ENCODE measurements at regions not wholly inside any gene's neighbourhood (a gene's known extent, or its start where the extent isn't known, plus 50 kb on each side); places are given as distances from the start of the nearest gene placed in this dataset.

DNA sequence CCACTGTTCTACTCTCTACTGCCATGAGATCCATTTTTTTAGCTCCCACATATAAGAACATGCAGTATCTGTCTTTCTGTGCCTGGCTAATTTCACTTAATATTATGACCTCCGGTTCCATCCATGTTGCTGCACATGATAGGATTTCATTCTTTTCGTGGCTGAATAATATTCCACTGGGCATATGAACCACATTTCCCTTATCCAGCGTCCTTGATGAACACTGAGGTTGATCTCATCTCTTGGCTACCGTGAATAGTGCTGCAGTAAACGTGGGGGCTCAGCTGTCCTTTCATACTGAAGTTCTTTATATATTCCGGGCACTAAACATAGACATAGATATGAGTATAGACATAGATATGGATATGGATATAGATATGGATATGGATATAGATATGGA lies 109.3 kb upstream of the TNRC6C start:
- no peaks in the 10 kb centered on the region for H3K9me3 ChIP-seq (ENCODE audit: control insufficient read depth, insufficient read depth, low read length)
- H3K9me2 ChIP-seq (replicated peaks; ENCODE audit: control insufficient read depth, low read length): no peaks in the 10 kb centered on the region
- H3K27me3 ChIP-seq (ENCODE audit: control insufficient read depth, low read length): no peaks in the 10 kb centered on the region
- no peaks in the 10 kb centered on the region for H4K20me1 ChIP-seq (ENCODE audit: control insufficient read depth, insufficient read depth, low read depth, low read length)
- H3K27ac ChIP-seq (ENCODE audit: low read depth, low read length): no peak overlapping the region
- H3K4me1 ChIP-seq (ENCODE audit: control insufficient read depth, low read length): peaks cover 25% of the 10 kb centered on the region
- no peaks in the 10 kb centered on the region for H3K79me2 ChIP-seq (ENCODE audit: control insufficient read depth, low read length)
- no peak overlapping the region for H3K4me3 ChIP-seq (ENCODE audit: low read length)
- TF ChIP-seq, protein P1, sequence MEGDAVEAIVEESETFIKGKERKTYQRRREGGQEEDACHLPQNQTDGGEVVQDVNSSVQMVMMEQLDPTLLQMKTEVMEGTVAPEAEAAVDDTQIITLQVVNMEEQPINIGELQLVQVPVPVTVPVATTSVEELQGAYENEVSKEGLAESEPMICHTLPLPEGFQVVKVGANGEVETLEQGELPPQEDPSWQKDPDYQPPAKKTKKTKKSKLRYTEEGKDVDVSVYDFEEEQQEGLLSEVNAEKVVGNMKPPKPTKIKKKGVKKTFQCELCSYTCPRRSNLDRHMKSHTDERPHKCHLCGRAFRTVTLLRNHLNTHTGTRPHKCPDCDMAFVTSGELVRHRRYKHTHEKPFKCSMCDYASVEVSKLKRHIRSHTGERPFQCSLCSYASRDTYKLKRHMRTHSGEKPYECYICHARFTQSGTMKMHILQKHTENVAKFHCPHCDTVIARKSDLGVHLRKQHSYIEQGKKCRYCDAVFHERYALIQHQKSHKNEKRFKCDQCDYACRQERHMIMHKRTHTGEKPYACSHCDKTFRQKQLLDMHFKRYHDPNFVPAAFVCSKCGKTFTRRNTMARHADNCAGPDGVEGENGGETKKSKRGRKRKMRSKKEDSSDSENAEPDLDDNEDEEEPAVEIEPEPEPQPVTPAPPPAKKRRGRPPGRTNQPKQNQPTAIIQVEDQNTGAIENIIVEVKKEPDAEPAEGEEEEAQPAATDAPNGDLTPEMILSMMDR (IDR thresholded peaks at IDR 0.05; ENCODE audit: low read depth, low read length, poor library complexity, severe bottlenecking): no peak
- no peak for TF ChIP-seq EZH2phosphoT487 (IDR thresholded peaks at IDR 0.05; ENCODE audit: borderline replicate concordance, low read length)
- no peaks in the 10 kb centered on the region for H3K36me3 ChIP-seq (ENCODE audit: control insufficient read depth, low read length)
- H3F3A ChIP-seq (ENCODE audit: control insufficient read depth, insufficient read depth): no peaks in the 10 kb centered on the region
- no peak overlapping the region for H3K4me2 ChIP-seq (ENCODE audit: low read length)

DNA sequence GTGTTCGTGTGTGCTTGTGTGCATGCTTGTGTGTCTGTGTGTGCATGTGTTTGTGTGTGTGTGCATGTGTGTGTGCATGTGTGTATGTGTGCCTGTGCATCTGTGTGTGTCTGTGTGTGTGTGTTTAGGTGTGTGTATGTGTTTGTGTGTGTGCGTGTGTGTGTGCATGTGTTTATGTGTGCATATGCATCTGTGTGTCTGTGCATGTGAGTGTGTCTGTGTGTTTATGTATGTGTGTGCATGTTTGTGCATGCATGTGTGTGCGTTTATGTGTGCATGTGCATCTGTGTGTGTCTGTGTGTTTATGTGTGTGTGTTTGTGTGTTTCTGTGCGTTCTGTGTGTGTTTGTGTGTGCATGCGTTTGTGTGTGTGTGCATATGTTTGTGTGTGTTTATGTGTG lies 106.6 kb upstream of the TNRC6C start:
- H3K9me3 ChIP-seq (ENCODE audit: control insufficient read depth, insufficient read depth, low read length): no peaks in the 10 kb centered on the region
- H3K4me3 ChIP-seq (ENCODE audit: low read length): no peak overlapping the region
- H3K4me1 ChIP-seq (ENCODE audit: control insufficient read depth, low read length): peaks cover 8% of the 10 kb centered on the region
- H4K20me1 ChIP-seq (ENCODE audit: control insufficient read depth, insufficient read depth, low read depth, low read length): no peaks in the 10 kb centered on the region
- H3K4me2 ChIP-seq (ENCODE audit: low read length): no peak overlapping the region
- no peaks in the 10 kb centered on the region for H3K79me2 ChIP-seq (ENCODE audit: control insufficient read depth, low read length)
- H3F3A ChIP-seq (ENCODE audit: control insufficient read depth, insufficient read depth): no peaks in the 10 kb centered on the region
- H3K27ac ChIP-seq (ENCODE audit: low read depth, low read length): no peak overlapping the region
- no peaks in the 10 kb centered on the region for H3K9me2 ChIP-seq (replicated peaks; ENCODE audit: control insufficient read depth, low read length)
- H3K27me3 ChIP-seq (ENCODE audit: control insufficient read depth, low read length): no peaks in the 10 kb centered on the region; the same call in 1 of the 2 replicates
- no peak for TF ChIP-seq EZH2phosphoT487 (IDR thresholded peaks at IDR 0.05; ENCODE audit: borderline replicate concordance, low read length)
- TF ChIP-seq, protein P1 (IDR thresholded peaks at IDR 0.05; ENCODE audit: low read depth, low read length, poor library complexity, severe bottlenecking): no peak
- no peaks in the 10 kb centered on the region for H3K36me3 ChIP-seq (ENCODE audit: control insufficient read depth, low read length)

DNA sequence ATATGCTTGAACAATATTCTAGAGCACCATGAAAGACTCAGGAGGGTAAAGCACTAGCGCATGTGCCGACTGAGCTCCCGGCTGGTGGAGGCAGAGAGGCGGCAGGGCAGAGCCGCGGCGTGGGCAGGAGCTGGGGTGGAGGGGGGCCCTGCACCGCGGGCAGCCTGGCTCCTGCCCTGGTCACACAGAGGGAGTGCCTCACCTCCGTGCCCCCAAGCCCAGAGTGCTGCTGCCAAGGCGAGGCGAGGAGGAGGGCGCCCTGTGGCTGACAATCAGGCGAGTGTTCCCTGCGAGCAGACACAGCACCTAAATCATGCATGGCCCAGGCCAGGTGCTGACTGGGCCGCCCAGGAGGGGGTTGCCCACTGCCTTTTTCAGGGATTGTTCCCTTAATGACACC lies 105.8 kb upstream of the TNRC6C start:
- Histone ChIP-seq H3K4me3 (ENCODE audit: low read length) (no peak overlapping the region), H3F3A (ENCODE audit: control insufficient read depth, insufficient read depth) (no peaks in the 10 kb centered on the region), H3K9me3 (ENCODE audit: control insufficient read depth, insufficient read depth, low read length) (no peaks in the 10 kb centered on the region), H3K27ac (ENCODE audit: low read depth, low read length) (no peak overlapping the region), H3K27me3 (ENCODE audit: control insufficient read depth, low read length) (peaks cover 6% of the 10 kb centered on the region; the same call in 1 of the 2 replicates), H3K9me2 (replicated peaks; ENCODE audit: control insufficient read depth, low read length) (no peaks in the 10 kb centered on the region), H3K4me2 (ENCODE audit: low read length) (no peak overlapping the region), H3K79me2 (ENCODE audit: control insufficient read depth, low read length) (no peaks in the 10 kb centered on the region), H3K36me3 (ENCODE audit: control insufficient read depth, low read length) (no peaks in the 10 kb centered on the region), H4K20me1 (ENCODE audit: control insufficient read depth, insufficient read depth, low read depth, low read length) (no peaks in the 10 kb centered on the region), H3K4me1 (ENCODE audit: control insufficient read depth, low read length) (no peaks in the 10 kb centered on the region; the same call in 1 of the 2 replicates)
- TF ChIP-seq, protein P1 (IDR thresholded peaks at IDR 0.05; ENCODE audit: low read depth, low read length, poor library complexity, severe bottlenecking): no peak
- TF ChIP-seq EZH2phosphoT487 (IDR thresholded peaks at IDR 0.05; ENCODE audit: borderline replicate concordance, low read length): no peak
